BLaER1 (cell line): ENCODE measurements at regions not wholly inside any gene's neighbourhood (a gene's known extent, or its start where the extent isn't known, plus 50 kb on each side); places are given as distances from the start of the nearest gene placed in this dataset.

Source experiments
- H3K27ac ChIP-seq: shearing (Covaris generic); formaldehyde crosslinking; 2 replicates; pipeline ENCODE4 v1.8.1; 2022
- H3K27me3 ChIP-seq: shearing (Covaris generic); formaldehyde crosslinking; 2 replicates; pipeline ENCODE4 v1.8.1; 2022
- H3K36me3 ChIP-seq: shearing (Covaris generic); formaldehyde crosslinking; 2 replicates; pipeline ENCODE4 v1.8.1; 2022
- H3K4me1 ChIP-seq: shearing (Covaris generic); formaldehyde crosslinking; 2 replicates; pipeline ENCODE4 v1.8.1; 2022
- H3K4me2 ChIP-seq: shearing (Covaris generic); formaldehyde crosslinking; 2 replicates; pipeline ENCODE4 v1.8.1; 2022
- H3K4me3 ChIP-seq: shearing (Covaris generic); formaldehyde crosslinking; 2 replicates; pipeline ENCODE4 v1.8.1; 2022
- H3K9ac ChIP-seq: shearing (Covaris generic); formaldehyde crosslinking; 2 replicates; pipeline ENCODE4 v1.8.1; 2022
- H3K9me3 ChIP-seq: shearing (Covaris generic); formaldehyde crosslinking; 2 replicates; pipeline ENCODE4 v1.8.1; 2022
- H4K20me1 ChIP-seq: shearing (Covaris generic); formaldehyde crosslinking; 2 replicates; pipeline ENCODE4 v1.8.1; 2022
- Cebpa-rat ChIP-seq: shearing (Covaris generic); IDR thresholded peaks from 2 replicates; pipeline ENCODE4 v1.8.1; 2022

- TF ChIP-seq Cebpa-rat: no peak
- Histone ChIP-seq H3K4me2 (no peak overlapping the region), H3K9me3 (no peaks in the 10 kb centered on the region), H3K27me3 (peaks cover 63% of the 10 kb centered on the region), H3K36me3 (no peaks in the 10 kb centered on the region), H3K9ac (no peak overlapping the region), H3K27ac (no peak overlapping the region), H4K20me1 (peaks cover 67% of the 10 kb centered on the region), H3K4me3 (no peak overlapping the region), H3K4me1 (peaks cover 18% of the 10 kb centered on the region)
Observed at GRCh38 chr22:48945621-48946458, 881.8 kb downstream of the BRD1 start.

GRCh38 chr22:48944751-48945620 lies 882.7 kb downstream of the BRD1 start:
- H3K4me2 ChIP-seq: no peak overlapping the region
- no peak overlapping the region for H3K4me3 ChIP-seq
- H3K27me3 ChIP-seq: peaks cover 58% of the 10 kb centered on the region
- H4K20me1 ChIP-seq: peaks cover 59% of the 10 kb centered on the region
- no peak for TF ChIP-seq Cebpa-rat
- no peak overlapping the region for H3K27ac ChIP-seq
- no peak overlapping the region for H3K9ac ChIP-seq
- peaks cover 11% of the 10 kb centered on the region for H3K4me1 ChIP-seq
- H3K9me3 ChIP-seq: no peaks in the 10 kb centered on the region
- H3K36me3 ChIP-seq: no peaks in the 10 kb centered on the region

GRCh38 chr22:48944433-48944750 lies 883.3 kb downstream of the BRD1 start:
- Histone ChIP-seq H4K20me1 (peaks cover 53% of the 10 kb centered on the region), H3K27me3 (peaks cover 56% of the 10 kb centered on the region), H3K36me3 (no peaks in the 10 kb centered on the region), H3K27ac (no peak overlapping the region), H3K4me3 (no peak overlapping the region), H3K9ac (no peak overlapping the region), H3K4me2 (no peak overlapping the region), H3K9me3 (no peaks in the 10 kb centered on the region), H3K4me1 (peaks cover 5% of the 10 kb centered on the region)
- no peak for TF ChIP-seq Cebpa-rat

- no peak for TF ChIP-seq Cebpa-rat
- no peaks in the 10 kb centered on the region; the same call in 1 of the 2 replicates for H3K4me1 ChIP-seq
- peaks cover 50% of the 10 kb centered on the region for H4K20me1 ChIP-seq
- H3K9me3 ChIP-seq: no peaks in the 10 kb centered on the region
- no peak overlapping the region for H3K4me2 ChIP-seq
- H3K27ac ChIP-seq: no peak overlapping the region
- peaks cover 54% of the 10 kb centered on the region for H3K27me3 ChIP-seq
- no peak overlapping the region for H3K4me3 ChIP-seq
- H3K36me3 ChIP-seq: no peaks in the 10 kb centered on the region
- H3K9ac ChIP-seq: no peak overlapping the region
Observed at GRCh38 chr22:48943567-48944432, 883.9 kb downstream of the BRD1 start.

- H3K27ac ChIP-seq: no peak overlapping the region
- no peaks in the 10 kb centered on the region for H3K9me3 ChIP-seq
- H3K4me1 ChIP-seq: no peaks in the 10 kb centered on the region
- no peak overlapping the region for H3K9ac ChIP-seq
- no peaks in the 10 kb centered on the region for H3K36me3 ChIP-seq
- peaks cover 53% of the 10 kb centered on the region for H3K27me3 ChIP-seq
- TF ChIP-seq Cebpa-rat: no peak
- H3K4me2 ChIP-seq: no peak overlapping the region
- H3K4me3 ChIP-seq: no peak overlapping the region
- peaks cover 47% of the 10 kb centered on the region for H4K20me1 ChIP-seq
Observed at GRCh38 chr22:48942698-48943566, 884.7 kb downstream of the BRD1 start.

- no peak overlapping the region for H3K4me3 ChIP-seq
- H3K36me3 ChIP-seq: no peaks in the 10 kb centered on the region
- no peaks in the 10 kb centered on the region for H3K9me3 ChIP-seq
- H3K4me1 ChIP-seq: no peaks in the 10 kb centered on the region
- peaks cover 55% of the 10 kb centered on the region for H3K27me3 ChIP-seq
- TF ChIP-seq Cebpa-rat: no peak
- no peak overlapping the region for H3K27ac ChIP-seq
- H3K9ac ChIP-seq: no peak overlapping the region
- no peak overlapping the region for H3K4me2 ChIP-seq
- H4K20me1 ChIP-seq: peaks cover 43% of the 10 kb centered on the region
Observed at GRCh38 chr22:48941903-48942575, 885.6 kb downstream of the BRD1 start.

- no peak for TF ChIP-seq Cebpa-rat
- peaks cover 4% of the 10 kb centered on the region for H3K9me3 ChIP-seq
- H3K4me1 ChIP-seq: no peaks in the 10 kb centered on the region
Observed at GRCh38 chr22:48941033-48941902, 886.4 kb downstream of the BRD1 start.

More at GRCh38 chr22:48941033-48941902, 886.4 kb downstream of the BRD1 start:
- peaks cover 43% of the 10 kb centered on the region for H4K20me1 ChIP-seq
- H3K9ac ChIP-seq: no peak overlapping the region
- no peak overlapping the region for H3K4me2 ChIP-seq
- H3K36me3 ChIP-seq: no peaks in the 10 kb centered on the region
- H3K4me3 ChIP-seq: no peak overlapping the region
- peaks cover 48% of the 10 kb centered on the region for H3K27me3 ChIP-seq
- H3K27ac ChIP-seq: no peak overlapping the region
